HPDE6-E6E7 (cell line): ENCODE measurements at regions not wholly inside any gene's neighbourhood (a gene's known extent, or its start where the extent isn't known, plus 50 kb on each side); places are given as distances from the start of the nearest gene placed in this dataset.
"Not testable (repeated sequence)": the region's sequence is repeated elsewhere in the genome, so short reads cannot be mapped to it uniquely, and the experiment has no call there.

Experiments
- DNase-seq: peaks from one replicate; pipeline ENCODE4 v3.0.0; 2011; ENCODE audit warnings: missing footprints; ENCODE audit errors: extremely low spot score

GRCh38 chr10:125455431-125455830 is 227.5 kb downstream of the TEX36 start:
- DNase-seq: no peak

GRCh38 chr10:125451319-125451718 is 231.6 kb downstream of the TEX36 start:
- DNase-seq: no peak

GRCh38 chr10:125450218-125450617 is 232.7 kb downstream of the TEX36 start:
- no peak for DNase-seq

- DNase-seq: no peak
Measured at GRCh38 chr10:125449571-125449970, 233.4 kb downstream of the TEX36 start.

GRCh38 chr10:125448596-125448995 is 234.4 kb downstream of the TEX36 start:
- no peak for DNase-seq

GRCh38 chr10:125444790-125445189 is 238.2 kb downstream of the TEX36 start:
- no peak for DNase-seq

GRCh38 chr10:125442856-125443540 is 240.0 kb downstream of the TEX36 start:
- no peak for DNase-seq

GRCh38 chr10:125441151-125441550 is 241.8 kb downstream of the TEX36 start:
- DNase-seq: no peak

GRCh38 chr10:125431149-125431548 is 251.8 kb downstream of the TEX36 start:
- DNase-seq: no peak

- DNase-seq: no peak
Measured at GRCh38 chr10:125428054-125428453, 254.9 kb downstream of the TEX36 start.

- DNase-seq: no peak
Measured at GRCh38 chr10:125424191-125424847, 258.6 kb downstream of the TEX36 start.

- DNase-seq: no peak
Measured at GRCh38 chr10:125423569-125423968, 259.4 kb downstream of the TEX36 start.

- DNase-seq: no peak
Measured at GRCh38 chr10:125419831-125420230, 259.5 kb upstream of the CTBP2 start.

- no peak for DNase-seq
Measured at GRCh38 chr10:125419146-125419545, 258.8 kb upstream of the CTBP2 start.

GRCh38 chr10:125417605-125418004 is 257.2 kb upstream of the CTBP2 start:
- DNase-seq: no peak

- DNase-seq: no peak
Measured at GRCh38 chr10:125415964-125416363, 255.6 kb upstream of the CTBP2 start.

- DNase-seq: no peak
Measured at GRCh38 chr10:125415006-125415633, 254.8 kb upstream of the CTBP2 start.

GRCh38 chr10:125411724-125412123 is 251.4 kb upstream of the CTBP2 start:
- peak; percentile 67 for DNase-seq

GRCh38 chr10:125409756-125410155 is 249.4 kb upstream of the CTBP2 start:
- DNase-seq: no peak

GRCh38 chr10:125407557-125407956 is 247.2 kb upstream of the CTBP2 start:
- DNase-seq: no peak

GRCh38 chr10:125407000-125407502 is 246.7 kb upstream of the CTBP2 start:
- peak; percentile 38 for DNase-seq

GRCh38 chr10:125404902-125405301 is 244.5 kb upstream of the CTBP2 start:
- DNase-seq: not testable (repeated sequence)

GRCh38 chr10:125401462-125401861 is 241.1 kb upstream of the CTBP2 start:
- DNase-seq: no peak
